K562 (cell line): ENCODE measurements at regions not wholly inside any gene's neighbourhood (a gene's known extent, or its start where the extent isn't known, plus 50 kb on each side); places are given as distances from the start of the nearest gene placed in this dataset.

Experiments
- ATAC-seq: fragments of 200-7000 bp; cut with Tn5 transposase; 3 replicates; pipeline ENCODE4 v1.9.1; 2020; ENCODE audit warnings: moderate library complexity
- BruUV-seq: library from RNA; stranded (reverse); fragments of 400-500 nt; replicated peaks from 2 replicates; lab custom pipeline; 2021; lab: Mats Ljungman, UMichigan
- CTCF ChIA-PET: fragments of 300-600 bp; formaldehyde crosslinking; extraction: SDS; loops from one replicate; lab custom pipeline; 2021; ENCODE audit warnings: low intra/inter-chr PET ratio; lab: Yijun Ruan, JAX
- POLR2A ChIA-PET: fragments of 300-600, 350-650 bp; sonication (Branson Sonifier 250); formaldehyde crosslinking; extraction: SDS; loops from one replicate; lab custom pipeline; 2021; ENCODE audit warnings: antibody characterized with exemption, inconsistent platforms; lab: Yijun Ruan, JAX
- DNase-seq, 4 experiments: peaks; one replicate each; pipeline versions ENCODE4 v3.0.0 to v3.0.0-alpha.2; 2011 to 2018; ENCODE audit warnings: low spot score in 3 of 4, mixed read lengths in 3 of 4; ENCODE audit errors: extremely low read depth in 1 of 4
- FAIRE-seq: peaks from 2 replicates; lab custom pipeline; 2011; peaks lifted over from hg19 to GRCh38; lab: Jason Lieb, UNC
- H2AFZ ChIP-seq: 2 replicates; pipeline ENCODE4 v1.6.0; 2011; ENCODE audit warnings: low read depth, low read length, control low read depth, inconsistent platforms
- H3K27ac ChIP-seq: fragments of 200-600 bp; 3 replicates; pipeline ENCODE4 v1.8.0; 2011; ENCODE audit warnings: low read depth, mild to moderate bottlenecking, control low read depth, inconsistent platforms, low read length, moderate library complexity, mixed read lengths; ENCODE audit errors: extremely low read depth
- H3K27me3 ChIP-seq, 2 experiments: fragments of 300-600 bp in 1 of 2; 2 replicates in 1 of 2; 3 replicates in 1 of 2; pipeline versions ENCODE4 v1.6.0 to v1.8.0; 2011; ENCODE audit warnings: inconsistent platforms in 2 of 2, low read length in 2 of 2, mild to moderate bottlenecking in 1 of 2, mixed read lengths in 1 of 2, moderate library complexity in 1 of 2; ENCODE audit not compliant: control insufficient read depth in 2 of 2, insufficient read depth in 2 of 2
- H3K36me3 ChIP-seq: fragments of 300-600 bp; 3 replicates; pipeline ENCODE4 v1.8.0; 2011; ENCODE audit warnings: mild to moderate bottlenecking, low read length, inconsistent platforms; ENCODE audit not compliant: control insufficient read depth, insufficient read depth
- H3K4me1 ChIP-seq, 2 experiments: fragments of 200-600 bp in 1 of 2; replicated peaks in 1 of 2; 2 replicates in 1 of 2; 3 replicates in 1 of 2; pipeline versions ENCODE4 v1.5.1 to v1.8.0; 2011; ENCODE audit warnings: inconsistent platforms in 2 of 2, low read length in 2 of 2, mild to moderate bottlenecking in 1 of 2, mixed read lengths in 1 of 2, moderate library complexity in 1 of 2; ENCODE audit not compliant: control insufficient read depth in 2 of 2, insufficient read depth in 2 of 2
- H3K4me2 ChIP-seq: 2 replicates; pipeline ENCODE4 v1.6.1; 2011; ENCODE audit warnings: low read length, control low read depth, inconsistent platforms, mixed read lengths; ENCODE audit not compliant: insufficient read depth
- H3K4me3 ChIP-seq: fragments of 200-600 bp; sonication (generic), shearing (Covaris generic); 2 replicates; pipeline ENCODE4 v1.5.1; 2016; ENCODE audit warnings: control low read depth, inconsistent platforms
- H3K79me2 ChIP-seq: fragments of 200-600 bp; 3 replicates; pipeline ENCODE4 v1.8.0; 2011; ENCODE audit warnings: low read length, inconsistent platforms; ENCODE audit not compliant: control insufficient read depth, insufficient read depth
- H3K9ac ChIP-seq, 2 experiments: 2 replicates each; pipeline versions ENCODE4 v1.6.0 to v1.6.1; 2011; ENCODE audit warnings: low read depth in 2 of 2, low read length in 2 of 2, control low read depth in 1 of 2, inconsistent platforms in 1 of 2, mild to moderate bottlenecking in 1 of 2, mixed read lengths in 1 of 2; ENCODE audit not compliant: insufficient read depth in 1 of 2
- H3K9me1 ChIP-seq: one replicate; pipeline ENCODE4 v1.6.0; 2011; ENCODE audit warnings: inconsistent platforms, mild to moderate bottlenecking, low read length, moderate library complexity; ENCODE audit not compliant: control insufficient read depth, insufficient read depth
- H3K9me3 ChIP-seq: replicated peaks from 2 replicates; pipeline ENCODE4 v1.5.1; 2011; ENCODE audit warnings: low read depth, low read length, inconsistent platforms; ENCODE audit not compliant: control insufficient read depth, insufficient read depth
- H4K20me1 ChIP-seq: replicated peaks from 2 replicates; pipeline ENCODE4 v1.6.1; 2011; ENCODE audit warnings: low read length, inconsistent platforms, mixed read lengths; ENCODE audit not compliant: control insufficient read depth, insufficient read depth
- BRD4 ChIP-seq: fragments of 200-600 bp; sonication (generic); IDR thresholded peaks from 2 replicates; pipeline ENCODE4 v1.6.1; 2017; ENCODE audit warnings: inconsistent platforms
- CHD4 ChIP-seq: fragments of 200-600 bp; sonication (generic); IDR thresholded peaks from 3 replicates; pipeline ENCODE4 v1.6.1; 2012; ENCODE audit warnings: low read depth, mild to moderate bottlenecking, mixed read lengths, low read length, inconsistent platforms; ENCODE audit not compliant: insufficient read depth, insufficient replicate concordance, poor library complexity, severe bottlenecking
- CTBP1 ChIP-seq: fragments of 450-650 bp; IDR thresholded peaks from 2 replicates; pipeline ENCODE4 v1.6.1; 2016; ENCODE audit warnings: borderline replicate concordance
- FOXA3 ChIP-seq, 2 experiments: fragments of 450-650 bp in 1 of 2; sonication (generic) in 1 of 2; formaldehyde crosslinking; IDR thresholded peaks in 1 of 2; conservative IDR thresholded peaks in 1 of 2; 2 replicates each; pipeline versions ENCODE4 v1.4.0 to v1.8.0; 2020 to 2022; ENCODE audit warnings: mild to moderate bottlenecking in 2 of 2, missing genetic modification reagents in 1 of 2
- HDAC2 ChIP-seq: fragments of 450-650 bp; IDR thresholded peaks from 2 replicates; pipeline ENCODE4 v1.6.1; 2016; ENCODE audit warnings: mild to moderate bottlenecking
- NRF1 ChIP-seq, 2 experiments: fragments of 450-650 bp; IDR thresholded peaks in 1 of 2; conservative IDR thresholded peaks in 1 of 2; 2 replicates each; pipeline ENCODE4 v1.6.1; 2014; ENCODE audit warnings: mild to moderate bottlenecking in 2 of 2
- RCOR1 ChIP-seq, 2 experiments: IDR thresholded peaks; 2 replicates each; pipeline ENCODE4 v1.6.1; 2012; ENCODE audit warnings: low read depth in 2 of 2, low read length in 2 of 2, borderline replicate concordance in 1 of 2, improper control_type of control experiment in 1 of 2
- TFAM ChIP-seq: fragments of 250-450 bp; sonication (Bioruptor Pico); conservative IDR thresholded peaks from 2 replicates; pipeline ENCODE4 v1.5.0; 2021; ENCODE audit warnings: mild to moderate bottlenecking, moderate library complexity
- XRCC3 ChIP-seq: fragments of 450-650 bp; IDR thresholded peaks from 2 replicates; pipeline ENCODE4 v1.6.1; 2017; ENCODE audit warnings: mild to moderate bottlenecking, moderate library complexity
- in situ Hi-C: fragments of 300-500 bp; cut with MboI; formaldehyde crosslinking; loops from 4 replicates; pipeline ENCODE4 v1.15.0; 2018; ENCODE audit warnings: inconsistent platforms, mixed read lengths
- intact Hi-C: fragments of 100-400 bp; cut with micrococcal nuclease; formaldehyde crosslinking; loops from 2 replicates; pipeline ENCODE4 v1.14.2; 2022
- TF ChIP-seq, protein P1 (sequence below), 2 experiments: IDR thresholded peaks in 1 of 2; conservative IDR thresholded peaks in 1 of 2; 2 replicates each; pipeline ENCODE4 v1.6.1; 2016; ENCODE audit warnings: low read depth in 2 of 2, mild to moderate bottlenecking in 1 of 2, missing compliant biosample characterization in 1 of 2, missing genetic modification characterization in 1 of 2, moderate library complexity in 1 of 2
- TF ChIP-seq, protein P2 (sequence below): fragments of 450-650 bp; IDR thresholded peaks from 2 replicates; pipeline ENCODE4 v1.6.1; 2016

DNA sequence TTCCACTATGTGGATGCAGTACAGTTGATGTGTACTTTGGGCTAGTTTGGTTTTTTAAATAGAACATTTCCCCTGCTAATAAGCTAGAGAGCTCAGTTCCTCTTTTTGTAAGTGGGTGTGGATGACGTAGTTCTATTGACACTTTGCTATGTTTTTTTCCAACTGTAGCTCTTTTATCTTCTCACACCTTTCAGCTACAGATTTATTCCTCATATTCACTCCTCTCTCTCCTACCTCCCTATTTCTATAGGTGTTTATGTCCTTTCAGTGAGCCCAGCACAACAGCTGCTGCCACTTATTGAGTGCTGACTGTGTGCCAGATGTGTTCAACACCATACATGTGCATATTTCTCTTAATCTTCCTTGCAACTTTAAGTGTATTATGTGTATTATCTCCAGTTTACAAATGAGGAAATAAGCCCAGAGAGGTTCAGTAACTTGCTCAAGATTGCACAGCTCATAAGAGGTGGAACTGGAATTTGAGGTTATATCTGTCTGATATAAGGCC is 215.7 kb downstream of the SEMA6A start (continued):
- TF ChIP-seq, protein P1, sequence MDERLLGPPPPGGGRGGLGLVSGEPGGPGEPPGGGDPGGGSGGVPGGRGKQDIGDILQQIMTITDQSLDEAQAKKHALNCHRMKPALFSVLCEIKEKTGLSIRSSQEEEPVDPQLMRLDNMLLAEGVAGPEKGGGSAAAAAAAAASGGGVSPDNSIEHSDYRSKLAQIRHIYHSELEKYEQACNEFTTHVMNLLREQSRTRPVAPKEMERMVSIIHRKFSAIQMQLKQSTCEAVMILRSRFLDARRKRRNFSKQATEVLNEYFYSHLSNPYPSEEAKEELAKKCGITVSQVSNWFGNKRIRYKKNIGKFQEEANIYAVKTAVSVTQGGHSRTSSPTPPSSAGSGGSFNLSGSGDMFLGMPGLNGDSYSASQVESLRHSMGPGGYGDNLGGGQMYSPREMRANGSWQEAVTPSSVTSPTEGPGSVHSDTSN (CRISPR knock-in tag; IDR thresholded peaks at IDR 0.05; ENCODE audit: low read depth) = no peak
- TF ChIP-seq, protein P1 (tag; conservative IDR thresholded peaks at IDR 0.05; ENCODE audit: low read depth) = peak; percentile 82
- TF ChIP-seq BRD4 (no peak), HDAC2 (peak; percentile 71), CHD4 (peak; percentile 32)

DNA sequence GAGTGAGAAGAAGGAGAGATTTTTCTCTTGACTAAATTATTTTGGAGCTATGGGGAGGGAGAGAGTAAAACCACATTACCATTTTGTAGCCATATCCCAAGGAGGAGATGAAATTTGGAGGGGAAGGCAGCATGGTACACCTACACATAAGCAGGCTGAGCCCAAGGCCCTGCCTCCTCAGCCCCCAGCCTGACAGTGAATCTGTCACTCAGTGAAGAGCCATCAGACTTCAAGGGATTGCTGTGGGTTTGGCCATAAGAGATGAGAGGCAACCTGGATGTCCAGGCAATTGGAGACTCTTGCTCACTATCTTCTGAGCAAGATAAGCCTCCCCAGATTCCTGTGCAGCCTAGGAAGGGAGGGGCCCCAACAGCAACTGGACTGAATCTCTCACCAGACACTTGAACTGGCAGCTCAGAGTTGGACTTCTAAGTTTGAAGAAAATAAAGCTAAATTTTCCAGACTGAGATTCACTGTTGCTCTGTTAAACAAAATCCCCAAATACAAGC is 216.6 kb downstream of the SEMA6A start:
- ChIA-PET CTCF (no interaction called here), POLR2A (interaction anchor here (2.5 kb wide), 1 partner anchor 12 kb away, joined by 11 read pairs; no protein-coding TSS in a partner anchor)
- Histone ChIP-seq H2AFZ (no peak overlapping the region; the same call in 1 of the 2 replicates), H3K4me2 (no peak overlapping the region), H3K9ac (no peak overlapping the region), H3K36me3 (no peaks in the 10 kb centered on the region), H3K4me3 (no peak overlapping the region), H3K9me1 (no peaks in the 10 kb centered on the region), H4K20me1 (no peaks in the 10 kb centered on the region), H3K79me2 (no peaks in the 10 kb centered on the region), H3K27me3 (no peaks in the 10 kb centered on the region), H3K27ac (peak overlapping the region; percentile 63; the same call in 1 of the 3 replicates), H3K4me1 (peaks cover 13 to 22% of the 10 kb centered on the region in 2 experiments), H3K9me3 (no peaks in the 10 kb centered on the region)
- BruUV-seq = no TSS peak
- FAIRE-seq (peak; percentile 63), ATAC-seq (peak; percentile 85), DNase-seq (peak in 2 of 4 experiments; percentile 27 to 31)
- no peak for TF ChIP-seq TFAM (CRISPR knock-in tag)
- TF ChIP-seq, protein P2, sequence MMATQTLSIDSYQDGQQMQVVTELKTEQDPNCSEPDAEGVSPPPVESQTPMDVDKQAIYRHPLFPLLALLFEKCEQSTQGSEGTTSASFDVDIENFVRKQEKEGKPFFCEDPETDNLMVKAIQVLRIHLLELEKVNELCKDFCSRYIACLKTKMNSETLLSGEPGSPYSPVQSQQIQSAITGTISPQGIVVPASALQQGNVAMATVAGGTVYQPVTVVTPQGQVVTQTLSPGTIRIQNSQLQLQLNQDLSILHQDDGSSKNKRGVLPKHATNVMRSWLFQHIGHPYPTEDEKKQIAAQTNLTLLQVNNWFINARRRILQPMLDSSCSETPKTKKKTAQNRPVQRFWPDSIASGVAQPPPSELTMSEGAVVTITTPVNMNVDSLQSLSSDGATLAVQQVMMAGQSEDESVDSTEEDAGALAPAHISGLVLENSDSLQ = peak; percentile 59
- TF ChIP-seq RCOR1 (IDR thresholded peaks at IDR 0.05; ENCODE audit: borderline replicate concordance in 1 of 2, low read depth in 2 of 2, low read length in 2 of 2) = peak in 1 of 2 experiments; percentile 35; a peak in 1 of 4 replicates
- TF ChIP-seq, protein P1 (CRISPR knock-in tag; IDR thresholded peaks at IDR 0.05; ENCODE audit: low read depth) = no peak
- TF ChIP-seq, protein P1 (tag; conservative IDR thresholded peaks at IDR 0.05; ENCODE audit: low read depth) = 0 out of 2 replicates have a peak, but pooled peaks have one; percentile 16
- 0 out of 4 replicates have a peak, but pooled peaks of 1 of the 2 experiments have one; percentile 23 for TF ChIP-seq NRF1 (conservative IDR thresholded peaks at IDR 0.05 in 1 of 2, IDR thresholded peaks at IDR 0.05 in 1 of 2)
- no peak for TF ChIP-seq XRCC3
- peak; percentile 78; the same call in 1 of the 2 replicates for TF ChIP-seq CTBP1
- no peak for TF ChIP-seq FOXA3 (CRISPR knock-in tag; conservative IDR thresholded peaks at IDR 0.05 in 1 of 2, IDR thresholded peaks at IDR 0.05 in 1 of 2)
- intact Hi-C loops (no loop called here), in situ Hi-C loops (no loop called here)
